GM21786 (cell line): ENCODE measurements at regions not wholly inside any gene's neighbourhood (a gene's known extent, or its start where the extent isn't known, plus 50 kb on each side); places are given as distances from the start of the nearest gene placed in this dataset.
"Not testable (repeated sequence)": the region's sequence is repeated elsewhere in the genome, so short reads cannot be mapped to it uniquely, and the experiment has no call there.

Experiments used
- ATAC-seq: cut with Tn5 transposase; IDR thresholded peaks from one replicate; pipeline ENCODE4 v1.9.1; 2021; ENCODE audit not compliant: unreplicated experiment

GRCh38 chr3:8338424-8338823, 163.2 kb upstream of the LMCD1 start:
- no peak for ATAC-seq

DNA sequence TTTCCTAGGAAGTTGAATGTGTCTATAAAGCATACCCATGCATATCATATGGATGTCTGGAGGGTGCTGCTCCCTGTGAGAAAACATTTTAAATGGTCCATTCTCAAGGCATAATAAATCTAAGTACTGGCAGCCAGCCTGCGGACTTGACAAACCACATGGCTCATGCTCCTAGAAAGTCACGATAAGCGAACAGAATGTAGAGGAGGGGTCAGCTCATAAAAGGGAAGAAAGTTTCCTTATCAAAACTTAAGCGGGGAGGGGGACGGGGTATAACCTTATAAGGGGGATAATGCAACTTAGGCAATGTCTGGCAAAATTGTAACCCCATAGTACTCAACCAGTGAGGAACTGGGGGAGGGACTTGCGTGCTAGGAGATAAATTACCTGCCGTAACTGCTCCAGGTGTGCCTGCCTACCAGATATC, 159.8 kb upstream of the LMCD1 start:
- no peak for ATAC-seq

GRCh38 chr3:8343058-8343457, 158.6 kb upstream of the LMCD1 start:
- no peak for ATAC-seq

DNA sequence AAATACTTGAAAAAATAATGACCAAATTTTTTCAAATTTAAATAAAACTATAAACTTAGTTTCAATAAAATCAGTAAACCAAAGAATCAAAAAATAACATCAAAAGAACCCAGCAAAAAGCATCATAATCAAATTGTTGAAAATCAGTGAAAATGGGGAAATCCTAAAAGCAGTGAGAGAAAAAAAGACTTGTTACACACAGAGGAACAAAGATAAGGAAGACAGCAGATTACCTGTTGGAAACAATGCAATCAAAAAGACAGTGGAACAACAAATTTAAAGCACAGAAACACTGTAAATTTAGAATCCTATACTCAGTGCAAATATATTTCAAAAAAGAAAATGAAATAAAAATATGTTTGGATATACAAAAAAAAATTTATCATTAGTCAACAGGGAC, 156.2 kb upstream of the LMCD1 start:
- no peak for ATAC-seq

- no peak for ATAC-seq
Measured at GRCh38 chr3:8348076-8348475, 153.5 kb upstream of the LMCD1 start.

DNA sequence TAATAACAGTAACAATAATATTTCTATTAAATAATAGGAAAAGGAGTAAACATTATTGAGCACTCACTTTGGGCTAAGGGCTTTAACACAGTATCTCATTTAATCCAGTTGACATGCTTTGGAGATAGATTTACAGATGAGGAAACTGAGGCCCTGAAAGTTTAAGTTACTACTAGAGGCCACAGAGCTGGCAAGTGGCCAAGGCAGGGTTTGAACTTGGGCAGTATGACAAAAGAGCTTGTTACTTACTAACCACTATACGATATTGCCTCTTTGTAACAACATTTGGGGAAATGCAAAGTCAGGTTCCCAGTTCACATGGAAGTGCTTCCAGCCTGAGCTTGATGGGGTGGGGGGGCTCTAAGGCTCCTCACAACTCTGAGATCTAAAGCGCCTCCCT, 149.1 kb upstream of the LMCD1 start:
- ATAC-seq, result no peak

DNA sequence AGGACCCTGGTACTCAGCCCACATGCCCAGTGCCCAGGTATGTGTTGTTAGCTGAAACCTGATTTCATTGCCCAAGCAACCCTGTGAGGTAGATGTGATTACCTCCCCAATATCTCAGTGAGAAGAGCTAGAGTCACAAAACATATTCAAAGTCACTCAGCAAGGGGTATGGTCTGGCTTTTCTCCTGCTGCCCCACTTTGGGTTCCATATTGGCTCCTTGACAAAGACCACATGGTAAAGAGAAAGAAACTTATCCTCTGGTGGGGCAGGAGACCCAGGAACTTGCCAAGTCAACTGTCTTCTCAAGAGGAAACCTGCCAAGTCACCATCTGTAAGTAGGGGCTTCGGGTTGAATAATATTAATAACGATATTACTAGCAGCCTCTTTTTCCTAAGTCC, 148.3 kb upstream of the LMCD1 start:
- ATAC-seq, result no peak

DNA sequence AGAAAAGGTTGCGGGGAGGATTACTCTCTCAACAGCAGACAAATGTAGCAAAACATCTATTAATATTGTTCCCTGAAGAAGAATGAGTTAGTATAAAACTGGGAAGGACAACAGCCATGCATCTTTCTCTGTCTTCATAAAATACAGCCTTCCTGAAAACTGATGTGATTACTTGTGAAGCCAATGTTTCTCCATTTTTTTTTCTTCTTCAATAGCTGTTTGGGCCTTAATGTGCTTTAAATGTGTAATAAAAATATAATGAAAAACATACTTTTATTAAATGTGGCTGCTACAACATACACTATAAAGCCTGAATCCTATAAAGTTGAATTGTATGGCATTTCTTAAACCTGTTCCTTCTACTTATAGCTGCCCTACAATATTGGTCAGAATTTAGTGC, 146.3 kb upstream of the LMCD1 start:
- ATAC-seq, result no peak

- not testable (repeated sequence) for ATAC-seq
Measured at GRCh38 chr3:8356066-8356465, 145.6 kb upstream of the LMCD1 start.

DNA sequence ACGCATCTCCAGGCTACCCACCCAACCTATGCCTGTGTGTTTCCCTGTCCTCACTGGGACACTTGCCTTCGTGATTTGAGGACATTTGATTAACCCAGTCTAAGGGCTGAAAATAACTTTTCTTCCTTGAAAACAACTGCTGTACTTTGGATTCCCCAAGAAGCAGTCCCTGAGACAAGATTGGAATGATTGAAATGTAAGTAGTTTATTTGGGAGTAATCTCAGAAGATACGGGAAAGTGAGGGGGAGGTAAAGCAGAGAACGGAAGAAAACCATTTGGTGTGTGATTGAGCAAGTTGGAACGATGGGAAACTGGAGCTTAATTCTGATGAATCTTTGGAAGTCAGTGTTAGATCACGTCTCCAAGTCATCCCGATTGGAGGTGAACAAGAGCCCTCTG, 143.8 kb upstream of the LMCD1 start:
- no peak for ATAC-seq

DNA sequence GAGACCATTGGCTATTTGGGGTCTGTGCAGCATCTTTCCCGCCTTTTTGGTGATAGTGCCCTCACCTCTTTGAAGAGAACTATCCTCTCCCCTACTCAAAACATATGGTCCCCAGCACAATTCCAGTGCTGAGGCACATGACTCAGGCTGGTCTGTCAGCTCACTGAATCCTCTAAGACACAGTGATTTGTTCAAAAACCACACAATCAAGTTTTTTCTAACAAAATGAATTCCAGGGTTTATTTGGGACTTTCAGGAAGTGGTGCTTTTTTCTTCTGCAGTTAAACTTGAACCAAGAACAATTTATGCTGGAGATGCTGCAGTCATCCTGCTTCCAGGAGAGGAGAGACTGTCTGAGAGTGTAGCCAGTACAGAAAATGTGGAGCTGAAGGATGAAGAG, 142.5 kb upstream of the LMCD1 start:
- no peak for ATAC-seq

DNA sequence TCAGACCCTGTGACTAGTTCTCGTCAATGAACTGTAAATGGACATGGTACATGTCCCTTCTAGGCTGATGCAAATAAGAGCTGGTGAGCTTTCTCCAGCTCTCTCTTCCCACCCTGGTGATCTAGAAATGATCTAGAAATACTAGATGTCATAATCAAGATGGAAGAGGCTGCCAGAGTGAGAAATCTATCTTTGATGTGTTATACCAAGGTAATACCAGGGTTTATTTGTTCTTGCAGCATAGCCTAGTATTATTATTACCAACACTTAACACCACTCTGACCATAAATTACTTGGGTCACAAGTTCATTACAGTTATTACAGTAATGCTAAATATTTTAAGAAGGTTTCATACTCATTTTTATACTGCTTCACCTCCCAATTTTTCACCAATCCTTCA, 138.4 kb upstream of the LMCD1 start:
- ATAC-seq, result no peak

- no peak for ATAC-seq
Measured at GRCh38 chr3:8365541-8365940, 136.1 kb upstream of the LMCD1 start.

DNA sequence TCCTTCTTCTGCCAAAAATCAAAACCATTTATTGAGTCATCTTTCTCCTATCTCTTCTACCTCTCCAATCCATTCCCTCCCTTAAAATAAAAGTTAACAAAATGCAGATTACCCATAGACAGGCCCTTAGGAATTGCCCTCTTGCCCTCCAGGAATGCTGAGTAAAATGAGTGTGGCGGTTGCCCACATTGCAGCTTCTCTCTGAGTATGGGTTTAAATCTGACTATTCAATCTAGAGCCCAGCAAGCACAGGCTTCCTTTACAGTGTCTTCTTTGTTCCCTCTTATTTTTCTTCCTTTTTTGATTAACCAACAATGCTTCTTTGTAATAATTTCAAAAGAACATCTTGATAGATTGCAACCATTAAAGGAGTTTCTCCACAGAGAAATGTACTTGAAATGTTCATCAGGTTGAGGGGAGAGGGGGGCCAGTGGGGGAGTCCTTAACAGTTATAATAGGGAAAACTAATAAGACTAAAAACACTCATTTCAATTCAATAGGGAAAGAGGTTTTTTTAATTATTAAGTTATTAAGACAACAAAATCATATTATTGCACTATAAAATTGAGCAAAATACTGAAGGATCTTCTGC, 135.3 kb upstream of the LMCD1 start:
- ATAC-seq, result no peak

GRCh38 chr3:8368598-8368997, 133.0 kb upstream of the LMCD1 start:
- ATAC-seq, result no peak

GRCh38 chr3:8369638-8370037, 132.0 kb upstream of the LMCD1 start:
- no peak for ATAC-seq

GRCh38 chr3:8371085-8371551, 130.5 kb upstream of the LMCD1 start:
- ATAC-seq, result no peak

GRCh38 chr3:8371960-8372463, 129.6 kb upstream of the LMCD1 start:
- ATAC-seq, result no peak

- ATAC-seq, result no peak
Measured at GRCh38 chr3:8380904-8381704, 120.5 kb upstream of the LMCD1 start.

DNA sequence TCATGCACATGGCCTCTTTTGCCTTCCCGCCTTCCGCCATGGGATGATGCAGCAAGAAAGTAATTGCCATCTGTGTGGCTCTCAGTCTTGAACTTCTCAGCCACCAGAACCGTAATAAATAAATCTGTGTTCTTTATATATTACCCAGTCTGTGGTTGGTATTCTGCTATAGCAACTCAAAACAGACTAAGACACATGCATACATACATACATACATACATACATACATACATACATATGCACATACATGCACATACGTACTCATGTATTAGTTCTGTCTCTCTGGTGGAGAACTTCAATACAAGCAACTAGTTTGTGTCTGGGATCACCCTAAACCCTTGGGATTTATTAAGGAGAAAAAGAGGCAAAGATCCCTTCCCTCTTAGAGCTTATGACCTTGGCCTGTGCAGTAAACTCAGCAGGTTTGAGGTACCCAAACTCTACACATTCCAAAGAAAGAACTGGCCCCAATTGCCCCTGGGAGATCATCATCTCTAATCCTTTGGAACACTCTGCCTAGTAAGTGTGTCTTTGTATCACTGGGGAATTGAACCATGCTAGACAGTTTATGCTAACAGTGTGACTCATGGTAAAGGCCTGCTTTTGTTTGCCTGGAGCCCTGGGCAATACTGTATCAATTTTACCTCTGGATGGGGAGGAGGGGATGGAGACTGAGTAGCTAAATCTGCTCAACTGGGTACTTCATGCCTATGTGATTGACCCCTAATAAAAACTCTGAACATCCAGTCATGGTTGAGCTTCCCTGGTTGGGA, 115.6 kb upstream of the LMCD1 start:
- no peak for ATAC-seq

DNA sequence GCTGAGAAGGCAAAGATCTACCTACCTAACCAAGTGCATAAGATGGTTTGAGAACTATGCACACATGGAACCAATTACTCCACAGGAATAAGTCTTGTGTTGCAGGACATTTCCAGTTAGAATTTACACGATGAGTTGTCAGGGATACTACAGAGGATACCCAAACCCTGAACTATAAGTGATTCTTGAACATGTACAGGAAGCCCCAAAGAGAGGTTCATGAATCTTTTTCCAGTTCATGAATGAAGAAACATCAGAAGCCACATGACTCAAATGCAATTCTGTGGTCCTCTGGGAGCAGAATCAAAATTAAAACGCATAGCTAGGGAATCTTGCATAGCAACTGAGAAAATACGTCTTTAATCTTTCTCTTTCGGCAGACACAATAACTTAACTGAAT, 114.1 kb upstream of the LMCD1 start:
- no peak for ATAC-seq

- no peak for ATAC-seq
Measured at GRCh38 chr3:8399686-8400085, 101.9 kb upstream of the LMCD1 start.
